AG04449 (cell line): ENCODE measurements at regions not wholly inside any gene's neighbourhood (a gene's known extent, or its start where the extent isn't known, plus 50 kb on each side); places are given as distances from the start of the nearest gene placed in this dataset.

ENCODE experiments used
- CTCF ChIA-PET: fragments of 350-600 bp; formaldehyde crosslinking; extraction: SDS; loops from one replicate; lab custom pipeline; 2021; ENCODE audit warnings: antibody characterized with exemption; lab: Yijun Ruan, JAX
- POLR2A ChIA-PET: fragments of 400-600, 350-600 bp; formaldehyde crosslinking; extraction: SDS; loops from one replicate; lab custom pipeline; 2020; ENCODE audit warnings: antibody characterized with exemption, inconsistent platforms; lab: Yijun Ruan, JAX
- DNase-seq: peaks from one replicate; pipeline ENCODE4 v3.0.0-alpha.2; 2010; ENCODE audit warnings: low read depth, low spot score
- H3K4me3 ChIP-seq: 2 replicates; pipeline ENCODE4 v1.5.1; 2011; ENCODE audit warnings: low read depth, mild to moderate bottlenecking, control low read depth, low read length
- TF ChIP-seq, protein P1 (sequence below): IDR thresholded peaks from one replicate; pipeline ENCODE4 v1.5.1; 2011; ENCODE audit warnings: mild to moderate bottlenecking, moderate library complexity, low read length, control low read depth, inconsistent platforms; ENCODE audit not compliant: insufficient read depth; ENCODE audit errors: missing control alignments

DNA sequence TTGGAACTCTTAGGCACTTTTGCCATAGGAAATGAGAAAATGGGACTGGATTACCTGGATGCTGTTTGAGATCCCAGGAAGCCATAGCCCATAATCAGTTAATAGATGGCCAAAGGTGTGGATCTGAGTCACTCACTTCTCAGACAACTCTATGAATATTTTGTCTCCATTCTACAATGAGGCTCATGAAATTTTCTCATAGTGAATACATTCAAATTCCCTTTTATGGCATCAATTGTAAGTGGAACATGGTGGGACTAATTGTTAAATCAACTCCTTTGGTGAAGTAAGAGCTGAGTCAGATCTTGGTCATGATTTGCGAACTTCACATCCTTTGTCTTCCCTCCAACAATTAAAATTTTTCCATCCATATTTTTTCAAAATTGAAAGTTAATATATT is 222.1 kb downstream of the ARL4A start:
- CTCF ChIA-PET, result no interaction called here
- no peak overlapping the region for H3K4me3 ChIP-seq
- TF ChIP-seq, protein P1, sequence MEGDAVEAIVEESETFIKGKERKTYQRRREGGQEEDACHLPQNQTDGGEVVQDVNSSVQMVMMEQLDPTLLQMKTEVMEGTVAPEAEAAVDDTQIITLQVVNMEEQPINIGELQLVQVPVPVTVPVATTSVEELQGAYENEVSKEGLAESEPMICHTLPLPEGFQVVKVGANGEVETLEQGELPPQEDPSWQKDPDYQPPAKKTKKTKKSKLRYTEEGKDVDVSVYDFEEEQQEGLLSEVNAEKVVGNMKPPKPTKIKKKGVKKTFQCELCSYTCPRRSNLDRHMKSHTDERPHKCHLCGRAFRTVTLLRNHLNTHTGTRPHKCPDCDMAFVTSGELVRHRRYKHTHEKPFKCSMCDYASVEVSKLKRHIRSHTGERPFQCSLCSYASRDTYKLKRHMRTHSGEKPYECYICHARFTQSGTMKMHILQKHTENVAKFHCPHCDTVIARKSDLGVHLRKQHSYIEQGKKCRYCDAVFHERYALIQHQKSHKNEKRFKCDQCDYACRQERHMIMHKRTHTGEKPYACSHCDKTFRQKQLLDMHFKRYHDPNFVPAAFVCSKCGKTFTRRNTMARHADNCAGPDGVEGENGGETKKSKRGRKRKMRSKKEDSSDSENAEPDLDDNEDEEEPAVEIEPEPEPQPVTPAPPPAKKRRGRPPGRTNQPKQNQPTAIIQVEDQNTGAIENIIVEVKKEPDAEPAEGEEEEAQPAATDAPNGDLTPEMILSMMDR, result no peak
- POLR2A ChIA-PET, result no interaction called here
- DNase-seq, result no peak

DNA sequence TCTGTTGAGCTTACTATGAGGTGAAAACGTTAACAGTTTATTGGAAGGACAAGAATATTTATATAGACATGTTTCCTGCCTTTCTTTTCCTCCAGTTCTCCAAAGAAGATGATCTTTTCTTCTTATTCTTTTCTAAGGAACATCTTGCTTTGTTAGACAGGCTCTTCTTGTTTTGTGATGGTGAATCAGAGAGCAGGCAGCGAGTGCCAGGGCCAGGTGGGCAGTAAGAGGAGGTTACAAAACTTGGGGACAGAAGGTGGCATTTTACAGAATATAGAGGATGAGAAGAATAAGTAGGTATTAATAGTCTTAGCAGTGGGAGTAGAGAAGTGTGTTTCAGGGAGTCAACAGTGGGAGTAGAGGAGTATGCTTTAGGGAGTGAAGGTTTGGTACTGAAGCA is 223.6 kb downstream of the ARL4A start:
- no peak for DNase-seq
- POLR2A ChIA-PET, result no interaction called here
- CTCF ChIA-PET, result no interaction called here
- TF ChIP-seq, protein P1, result no peak
- H3K4me3 ChIP-seq, result no peak overlapping the region

- ChIA-PET POLR2A (no interaction called here), CTCF (no interaction called here)
- TF ChIP-seq, protein P1, result no peak
- no peak for DNase-seq
- no peak overlapping the region for H3K4me3 ChIP-seq
Measured at GRCh38 chr7:12913002-12913401, 225.6 kb downstream of the ARL4A start.

- no peak for DNase-seq
- H3K4me3 ChIP-seq, result no peak overlapping the region
- ChIA-PET CTCF (no interaction called here), POLR2A (no interaction called here)
- TF ChIP-seq, protein P1, result no peak
Measured at GRCh38 chr7:12917801-12918200, 230.4 kb downstream of the ARL4A start.

- ChIA-PET POLR2A (no interaction called here), CTCF (no interaction called here)
- TF ChIP-seq, protein P1, result no peak
- no peak for DNase-seq
- H3K4me3 ChIP-seq, result no peak overlapping the region
Measured at GRCh38 chr7:12921751-12922345, 234.4 kb downstream of the ARL4A start.

DNA sequence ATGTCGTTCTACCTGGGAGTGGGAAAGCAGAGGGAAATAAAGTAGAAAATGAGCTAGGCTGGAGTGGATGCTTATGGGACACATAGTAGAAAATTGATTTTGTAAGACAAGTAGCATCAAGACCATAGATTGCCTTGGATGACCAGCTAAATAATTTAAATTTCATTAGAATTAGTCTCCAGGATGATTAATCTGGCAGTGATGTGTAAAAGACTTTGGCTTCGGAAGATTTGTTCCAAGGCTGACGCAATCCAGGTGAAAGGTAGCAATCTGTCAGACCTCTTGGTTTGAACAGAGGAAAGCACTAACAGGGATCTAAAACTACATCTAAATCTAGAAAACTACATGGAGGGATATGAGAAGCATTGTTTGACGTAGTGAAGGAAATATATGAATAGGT is 236.5 kb downstream of the ARL4A start:
- DNase-seq, result no peak
- no peak overlapping the region for H3K4me3 ChIP-seq
- CTCF ChIA-PET, result no interaction called here
- TF ChIP-seq, protein P1, result no peak
- POLR2A ChIA-PET, result no interaction called here
